Right lobe of liver (tissue), 6 donors: ENCODE measurements at regions not wholly inside any gene's neighbourhood (a gene's known extent, or its start where the extent isn't known, plus 50 kb on each side); places are given as distances from the start of the nearest gene placed in this dataset.

Experiments
- ATAC-seq, 4 donors: fragments of 200-7000 bp; cut with Tn5 transposase; one replicate each; pipeline ENCODE4 v1.9.1; 2020; ENCODE audit warnings: mild to moderate bottlenecking in 4 of 4, moderate library complexity in 4 of 4
- DNase-seq, 3 donors: peaks; one replicate each; pipeline ENCODE4 v3.0.0-alpha.2; 2020
- H3K27ac ChIP-seq, 3 donors: fragments of 200-600 bp; one replicate each; pipeline ENCODE4 v1.8.0; 2022
- H3K27me3 ChIP-seq, 2 donors: fragments of 200-600 bp; one replicate each; pipeline ENCODE4 v1.8.0; 2022
- H3K36me3 ChIP-seq, 4 donors: fragments of 200-600 bp; sonication (generic) in 1 of 4; one replicate each; pipeline versions ENCODE4 v1.5.1 to v1.8.0; 2017 to 2022; ENCODE audit warnings: control low read depth in 1 of 4
- H3K4me1 ChIP-seq, 4 donors: fragments of 200-600 bp; sonication (generic) in 1 of 4; one replicate each; pipeline versions ENCODE4 v1.5.1 to v1.8.0; 2017 to 2022; ENCODE audit warnings: control low read depth in 1 of 4
- H3K4me3 ChIP-seq, 3 donors: fragments of 200-600 bp; one replicate each; pipeline ENCODE4 v1.8.0; 2022
- H3K9me3 ChIP-seq, 4 donors: fragments of 200-600 bp; sonication (generic) in 1 of 4; one replicate each; pipeline versions ENCODE4 v1.5.1 to v1.8.0; 2017 to 2022; ENCODE audit warnings: control low read depth in 1 of 4
- POLR2A ChIP-seq: fragments of 450-650 bp; IDR thresholded peaks from one replicate; pipeline ENCODE4 v1.6.1; 2017; ENCODE audit warnings: antibody characterized with exemption, mild to moderate bottlenecking
- WGBS: methylation state at CpG from one replicate; pipeline ENCODE4 v1.1.6; 2018; ENCODE audit warnings: low coverage, low lambda C conversion rate; ENCODE audit not compliant: insufficient coverage; ENCODE audit errors: missing lambda C conversion rate; 5-methylcytosine and 5-hydroxymethylcytosine counted together
- intact Hi-C, 2 donors: fragments of 100-400 bp; cut with DNase I; formaldehyde crosslinking; loops; one replicate each; pipeline versions ENCODE4 v1.11.2 to v1.14.1; 2022
- TF ChIP-seq, protein P1 (sequence below), 4 donors: fragments of 200-600 bp in 3 of 4; fragments of 450-650 bp in 1 of 4; IDR thresholded peaks; one replicate each; pipeline versions ENCODE4 v1.5.1 to v1.8.0; 2016 to 2022; ENCODE audit warnings: antibody characterized with exemption in 4 of 4, mild to moderate bottlenecking in 2 of 4
- donor health status: DM: no; HTN: yes; CAD: no.
- donor health status: DM: no; HTN: no; CAD: no.
- donor health status: DM: no; HTN: no; CAD: no.
- donor health status: DM: no; HTN: yes; CAD: no.
- donor health status: DM: no; HTN: yes; CAD: no.

DNA sequence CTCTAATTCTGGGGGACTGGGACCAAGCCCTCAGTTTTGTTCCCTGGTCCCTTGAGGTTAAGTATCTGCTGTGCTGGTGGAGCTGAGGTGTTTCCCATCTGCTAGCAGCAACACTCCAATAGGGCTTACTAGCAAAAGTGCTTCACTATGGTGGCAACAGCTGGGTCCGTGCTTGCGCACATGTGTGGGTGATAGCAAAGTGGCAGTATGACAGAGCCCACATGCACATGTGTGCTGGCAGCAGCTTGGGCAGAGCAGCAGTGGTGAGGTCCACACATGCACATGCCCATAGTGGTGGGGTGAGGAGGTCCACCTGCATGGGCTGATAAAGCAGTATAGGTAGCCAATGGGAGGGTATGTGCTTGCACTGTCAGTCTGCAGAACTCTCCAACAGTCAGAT lies 1723.7 kb downstream of the SUCLG1 start:
- ATAC-seq (peak in 1 of 4 donors; percentile 21), DNase-seq (no peak)
- WGBS: 100% methylated on average over 2 of the region's 2 CpGs
- no peak for TF ChIP-seq POLR2A
- TF ChIP-seq, protein P1, sequence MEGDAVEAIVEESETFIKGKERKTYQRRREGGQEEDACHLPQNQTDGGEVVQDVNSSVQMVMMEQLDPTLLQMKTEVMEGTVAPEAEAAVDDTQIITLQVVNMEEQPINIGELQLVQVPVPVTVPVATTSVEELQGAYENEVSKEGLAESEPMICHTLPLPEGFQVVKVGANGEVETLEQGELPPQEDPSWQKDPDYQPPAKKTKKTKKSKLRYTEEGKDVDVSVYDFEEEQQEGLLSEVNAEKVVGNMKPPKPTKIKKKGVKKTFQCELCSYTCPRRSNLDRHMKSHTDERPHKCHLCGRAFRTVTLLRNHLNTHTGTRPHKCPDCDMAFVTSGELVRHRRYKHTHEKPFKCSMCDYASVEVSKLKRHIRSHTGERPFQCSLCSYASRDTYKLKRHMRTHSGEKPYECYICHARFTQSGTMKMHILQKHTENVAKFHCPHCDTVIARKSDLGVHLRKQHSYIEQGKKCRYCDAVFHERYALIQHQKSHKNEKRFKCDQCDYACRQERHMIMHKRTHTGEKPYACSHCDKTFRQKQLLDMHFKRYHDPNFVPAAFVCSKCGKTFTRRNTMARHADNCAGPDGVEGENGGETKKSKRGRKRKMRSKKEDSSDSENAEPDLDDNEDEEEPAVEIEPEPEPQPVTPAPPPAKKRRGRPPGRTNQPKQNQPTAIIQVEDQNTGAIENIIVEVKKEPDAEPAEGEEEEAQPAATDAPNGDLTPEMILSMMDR (IDR thresholded peaks at IDR 0.05): no peak
- Histone ChIP-seq H3K4me1 (no peaks in the 10 kb centered on the region), H3K9me3 (no peaks in the 10 kb centered on the region), H3K4me3 (no peak overlapping the region), H3K27me3 (no peaks in the 10 kb centered on the region), H3K36me3 (no peaks in the 10 kb centered on the region), H3K27ac (no peak overlapping the region)
- intact Hi-C loops: no loop called here

DNA sequence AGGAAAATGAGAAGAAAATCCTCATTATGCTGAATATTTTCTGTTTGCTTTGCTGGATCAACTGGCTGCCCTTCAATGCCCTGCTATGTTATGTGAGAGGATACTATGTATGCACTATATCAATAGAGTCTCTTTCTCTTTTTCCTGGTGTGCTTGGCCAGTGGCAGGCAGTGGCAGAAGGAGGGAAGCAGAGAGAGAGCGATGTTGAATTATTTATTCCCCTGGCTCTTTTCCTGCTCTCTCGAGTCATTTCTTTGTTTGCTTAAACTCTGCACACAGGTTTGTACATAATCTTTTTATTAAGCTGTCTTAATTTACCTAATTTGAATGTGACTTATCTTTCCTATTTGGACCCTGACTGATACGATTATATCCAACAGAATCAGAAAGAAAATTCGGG lies 1727.3 kb downstream of the SUCLG1 start:
- WGBS: 20% methylated on average over 4 of the region's 4 CpGs
- H3K27ac ChIP-seq: no peak overlapping the region
- ATAC-seq: peak in 2 of 4 donors; percentile 17 to 60

DNA sequence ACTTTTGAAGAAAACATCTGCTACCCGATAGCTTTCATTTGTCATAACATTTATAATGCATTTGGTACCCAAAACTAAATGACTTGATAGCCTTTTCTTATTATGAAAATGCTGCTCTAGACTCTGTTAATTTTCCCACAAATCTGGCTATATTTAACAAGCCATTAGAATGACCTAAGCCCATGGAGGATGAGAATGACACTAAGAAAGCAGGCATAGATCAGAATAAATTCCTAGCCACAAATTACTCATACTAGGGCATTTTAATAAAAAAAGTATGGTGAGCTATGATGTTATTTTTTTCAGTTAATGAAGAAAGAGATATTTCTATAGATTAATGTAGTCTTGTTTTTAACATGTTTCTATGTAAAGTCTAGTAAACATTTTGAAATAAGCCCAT lies 1728.3 kb downstream of the SUCLG1 start:
- WGBS: 91% methylated on average over 1 of the region's 1 CpG
- no peak for ATAC-seq
- intact Hi-C loops: no loop called here

More for the DNA sequence above, 1727.3 kb downstream of the SUCLG1 start:
- Histone ChIP-seq H3K9me3 (no peaks in the 10 kb centered on the region), H3K27me3 (no peaks in the 10 kb centered on the region), H3K36me3 (no peaks in the 10 kb centered on the region), H3K4me1 (no peaks in the 10 kb centered on the region), H3K4me3 (no peak overlapping the region)
- no peak for TF ChIP-seq POLR2A
- TF ChIP-seq, protein P1 (IDR thresholded peaks at IDR 0.05): no peak
- DNase-seq: no peak
- intact Hi-C loops: no loop called here

DNA sequence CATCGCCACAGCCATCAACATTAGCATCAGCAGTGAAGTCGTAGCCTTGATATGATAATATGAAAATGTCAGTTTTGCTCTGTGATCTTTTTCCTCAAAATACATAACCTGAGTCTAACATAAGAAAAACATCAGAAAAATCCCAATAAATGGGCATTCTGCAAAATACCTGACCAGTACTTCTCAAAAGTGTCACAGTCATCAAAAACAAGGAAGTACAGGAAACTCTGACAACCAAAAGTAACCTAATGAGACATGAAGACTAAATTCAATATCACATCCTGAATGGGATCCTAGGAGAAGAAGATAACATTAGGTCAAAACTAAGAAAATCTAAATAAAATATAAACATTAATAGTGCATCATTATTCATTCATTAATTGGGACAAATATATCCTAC lies 1731.0 kb downstream of the SUCLG1 start:
- Histone ChIP-seq H3K27ac (no peak overlapping the region), H3K9me3 (no peaks in the 10 kb centered on the region), H3K4me1 (no peaks in the 10 kb centered on the region), H3K27me3 (no peaks in the 10 kb centered on the region), H3K36me3 (no peaks in the 10 kb centered on the region), H3K4me3 (no peak overlapping the region)
- 92% methylated on average over 2 of the region's 2 CpGs for WGBS
- ATAC-seq: no peak
- intact Hi-C loops: no loop called here
- TF ChIP-seq, protein P1 (IDR thresholded peaks at IDR 0.05): no peak
- TF ChIP-seq POLR2A: no peak
- no peak for DNase-seq

More for the DNA sequence above, 1728.3 kb downstream of the SUCLG1 start:
- no peaks in the 10 kb centered on the region for H3K9me3 ChIP-seq
- no peak overlapping the region for H3K27ac ChIP-seq
- no peak for DNase-seq
- no peak overlapping the region for H3K4me3 ChIP-seq
- no peaks in the 10 kb centered on the region for H3K4me1 ChIP-seq
- H3K36me3 ChIP-seq: no peaks in the 10 kb centered on the region
- no peaks in the 10 kb centered on the region for H3K27me3 ChIP-seq
- TF ChIP-seq POLR2A: no peak
- TF ChIP-seq, protein P1 (IDR thresholded peaks at IDR 0.05): no peak

DNA sequence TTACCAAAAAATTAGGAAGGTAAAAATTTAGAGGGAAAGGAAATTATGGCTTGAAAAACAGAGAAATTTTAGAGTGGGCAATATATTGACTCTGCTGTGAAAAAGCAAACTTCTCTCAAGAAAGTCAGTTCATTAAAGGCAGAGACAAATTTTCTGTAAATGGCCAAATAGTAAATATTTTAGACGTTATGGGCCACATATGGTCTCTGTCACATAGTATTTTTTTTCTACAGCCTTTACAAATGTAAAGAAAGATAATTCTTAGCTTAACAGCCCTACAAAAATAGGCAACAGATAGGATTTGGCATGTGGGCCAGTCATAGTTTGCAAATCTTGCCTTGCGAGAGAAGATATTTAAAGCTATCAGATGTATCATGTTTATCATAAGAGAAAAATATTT lies 1750.4 kb downstream of the SUCLG1 start:
- ATAC-seq (no peak), DNase-seq (no peak)
- 55% methylated on average over 2 of the region's 2 CpGs for WGBS
- Histone ChIP-seq H3K4me3 (no peak overlapping the region), H3K27ac (no peak overlapping the region), H3K36me3 (no peaks in the 10 kb centered on the region), H3K4me1 (no peaks in the 10 kb centered on the region), H3K27me3 (no peaks in the 10 kb centered on the region), H3K9me3 (no peaks in the 10 kb centered on the region)
- TF ChIP-seq, protein P1 (IDR thresholded peaks at IDR 0.05): no peak
- no peak for TF ChIP-seq POLR2A
- intact Hi-C loops: no loop called here
